AG09319 (cell line): ENCODE measurements at regions not wholly inside any gene's neighbourhood (a gene's known extent, or its start where the extent isn't known, plus 50 kb on each side); places are given as distances from the start of the nearest gene placed in this dataset.
"Not testable (repeated sequence)": the region's sequence is repeated elsewhere in the genome, so short reads cannot be mapped to it uniquely, and the experiment has no call there.

Experiments
- DNase-seq: peaks from one replicate; pipeline ENCODE4 v3.0.0-alpha.2; 2010; ENCODE audit warnings: low read depth; ENCODE audit errors: extremely low read depth
- TF ChIP-seq, protein P1 (sequence below): IDR thresholded peaks from 2 replicates; pipeline ENCODE4 v1.5.1; 2011; ENCODE audit warnings: low read depth, mild to moderate bottlenecking, inconsistent platforms, low read length, moderate library complexity

DNA sequence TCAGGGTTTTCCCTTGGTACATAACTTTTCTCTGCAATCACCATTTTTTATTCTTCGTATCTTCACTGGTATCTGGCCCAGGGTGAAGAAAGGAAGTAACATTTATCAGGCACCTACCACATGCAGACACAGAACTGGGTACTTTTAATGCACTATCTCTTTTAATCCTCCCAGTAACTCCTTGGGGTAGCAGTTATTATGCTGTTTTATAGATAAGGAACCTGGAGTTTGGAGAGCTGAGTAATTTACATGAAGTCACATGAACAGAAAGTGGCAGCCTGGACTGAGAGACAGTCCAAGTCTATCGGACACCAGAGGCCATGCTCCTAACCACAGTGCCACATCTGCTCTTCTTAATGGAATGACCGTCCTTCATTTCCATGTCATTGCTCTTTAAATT is 117.1 kb upstream of the PODXL start:
- TF ChIP-seq, protein P1, sequence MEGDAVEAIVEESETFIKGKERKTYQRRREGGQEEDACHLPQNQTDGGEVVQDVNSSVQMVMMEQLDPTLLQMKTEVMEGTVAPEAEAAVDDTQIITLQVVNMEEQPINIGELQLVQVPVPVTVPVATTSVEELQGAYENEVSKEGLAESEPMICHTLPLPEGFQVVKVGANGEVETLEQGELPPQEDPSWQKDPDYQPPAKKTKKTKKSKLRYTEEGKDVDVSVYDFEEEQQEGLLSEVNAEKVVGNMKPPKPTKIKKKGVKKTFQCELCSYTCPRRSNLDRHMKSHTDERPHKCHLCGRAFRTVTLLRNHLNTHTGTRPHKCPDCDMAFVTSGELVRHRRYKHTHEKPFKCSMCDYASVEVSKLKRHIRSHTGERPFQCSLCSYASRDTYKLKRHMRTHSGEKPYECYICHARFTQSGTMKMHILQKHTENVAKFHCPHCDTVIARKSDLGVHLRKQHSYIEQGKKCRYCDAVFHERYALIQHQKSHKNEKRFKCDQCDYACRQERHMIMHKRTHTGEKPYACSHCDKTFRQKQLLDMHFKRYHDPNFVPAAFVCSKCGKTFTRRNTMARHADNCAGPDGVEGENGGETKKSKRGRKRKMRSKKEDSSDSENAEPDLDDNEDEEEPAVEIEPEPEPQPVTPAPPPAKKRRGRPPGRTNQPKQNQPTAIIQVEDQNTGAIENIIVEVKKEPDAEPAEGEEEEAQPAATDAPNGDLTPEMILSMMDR, result no peak
- DNase-seq, result no peak

DNA sequence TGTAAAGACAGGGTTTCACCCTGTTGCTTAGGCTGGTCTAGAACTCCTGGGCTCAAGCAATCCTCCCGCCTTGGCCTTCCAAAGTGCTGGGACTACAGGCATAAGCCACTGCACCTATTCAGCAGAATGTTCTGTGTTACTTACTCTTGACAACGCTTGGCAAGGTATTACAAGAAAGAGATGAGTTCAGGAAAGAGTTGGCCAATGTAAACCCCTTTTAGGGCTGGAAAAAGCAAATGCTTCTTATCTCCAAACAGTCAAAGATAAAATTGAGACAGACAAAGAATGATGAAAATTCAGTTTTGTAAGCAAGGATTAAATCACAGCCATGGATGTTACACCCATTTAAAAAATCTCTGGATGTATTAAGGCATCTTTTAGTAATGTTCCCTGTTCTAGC is 114.0 kb upstream of the PODXL start:
- TF ChIP-seq, protein P1, result no peak
- no peak for DNase-seq

DNA sequence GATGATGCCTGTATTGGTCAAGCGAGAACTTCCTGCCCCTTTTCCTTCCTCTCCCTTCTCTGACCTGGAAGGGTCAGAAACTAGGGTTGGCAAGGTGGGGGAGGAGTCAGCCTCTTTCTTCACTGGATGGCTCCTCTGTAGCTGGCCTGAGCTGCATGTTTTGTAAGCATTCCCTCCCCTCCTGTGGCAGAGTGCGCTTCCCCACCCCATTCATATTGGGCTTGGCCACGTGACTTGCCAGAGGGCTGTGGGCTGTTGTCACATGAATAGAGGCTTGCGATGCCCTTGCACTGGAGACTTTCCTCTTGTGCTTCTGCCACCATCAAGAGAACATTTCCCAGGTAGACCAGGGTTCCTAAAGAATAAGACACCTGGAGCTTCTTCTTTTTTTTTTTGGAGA is 111.3 kb upstream of the PODXL start:
- DNase-seq, result no peak
- TF ChIP-seq, protein P1, result no peak

DNA sequence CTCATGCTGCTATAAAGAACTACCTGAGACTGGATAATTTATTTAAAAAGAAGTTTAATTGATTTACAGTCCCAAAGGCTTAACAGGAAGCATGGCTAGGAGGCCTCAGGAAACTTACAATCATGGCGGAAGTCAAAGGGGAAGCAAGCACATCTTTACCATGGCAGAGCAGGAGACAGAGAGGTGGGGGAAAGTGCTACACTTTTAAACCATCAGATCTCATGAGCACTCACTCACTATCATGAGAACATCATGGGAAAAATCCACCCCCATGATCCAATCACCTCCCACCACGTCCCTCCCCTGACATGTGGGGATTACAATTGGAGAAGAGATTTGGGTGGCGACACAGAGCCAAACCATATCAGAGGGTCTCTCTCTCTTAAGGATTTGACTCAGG is 108.6 kb upstream of the PODXL start:
- TF ChIP-seq, protein P1, result no peak
- no peak for DNase-seq

DNA sequence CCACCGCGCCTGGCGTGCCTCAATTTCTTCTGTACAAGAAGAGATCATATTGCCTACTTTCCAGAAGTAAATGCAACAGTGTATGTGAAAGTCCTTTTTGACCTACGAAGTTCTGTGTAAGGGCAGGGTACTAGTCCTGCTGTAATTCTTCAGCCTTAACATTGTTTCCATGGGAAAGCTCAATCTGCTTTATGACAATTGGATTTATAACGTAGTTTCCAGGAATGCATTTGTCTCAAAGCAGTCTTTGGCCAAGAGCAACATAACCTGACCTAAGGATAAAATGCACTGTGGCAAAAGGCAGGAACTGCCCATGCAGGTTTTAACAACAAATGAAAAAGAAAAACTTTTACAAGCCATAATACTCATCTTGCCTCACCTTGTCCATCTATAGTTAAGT is 108.1 kb upstream of the PODXL start:
- DNase-seq, result no peak

DNA sequence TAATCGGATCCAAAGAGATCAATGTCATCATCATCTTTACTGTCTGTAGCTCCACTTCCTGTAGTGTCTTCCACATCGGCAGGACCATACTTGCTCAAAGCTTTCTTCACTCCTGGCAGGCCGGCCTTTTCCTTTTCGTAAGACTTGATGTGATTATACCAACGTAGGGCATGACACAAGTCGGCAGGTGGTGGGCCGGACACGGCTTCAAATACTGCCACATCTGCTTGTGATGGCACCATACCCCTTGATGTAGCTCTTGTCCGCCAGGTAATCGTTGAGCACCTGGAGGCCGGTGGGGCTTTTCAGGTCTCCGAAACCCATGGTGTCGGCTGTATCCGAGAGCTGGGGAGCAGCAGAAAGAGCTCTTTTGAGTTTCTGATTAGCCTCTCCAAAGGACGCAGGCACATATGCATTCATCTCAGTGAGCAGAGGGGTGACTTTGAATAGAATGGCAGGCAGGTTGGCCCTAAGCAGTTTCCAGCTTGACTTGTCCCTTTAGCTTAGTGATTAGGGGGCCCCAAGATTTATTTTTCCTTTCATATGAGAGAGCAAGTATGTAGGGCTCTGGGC is 106.0 kb upstream of the PODXL start:
- DNase-seq, result not testable (repeated sequence)

More for the DNA sequence above, 108.1 kb upstream of the PODXL start:
- TF ChIP-seq, protein P1, result no peak

DNA sequence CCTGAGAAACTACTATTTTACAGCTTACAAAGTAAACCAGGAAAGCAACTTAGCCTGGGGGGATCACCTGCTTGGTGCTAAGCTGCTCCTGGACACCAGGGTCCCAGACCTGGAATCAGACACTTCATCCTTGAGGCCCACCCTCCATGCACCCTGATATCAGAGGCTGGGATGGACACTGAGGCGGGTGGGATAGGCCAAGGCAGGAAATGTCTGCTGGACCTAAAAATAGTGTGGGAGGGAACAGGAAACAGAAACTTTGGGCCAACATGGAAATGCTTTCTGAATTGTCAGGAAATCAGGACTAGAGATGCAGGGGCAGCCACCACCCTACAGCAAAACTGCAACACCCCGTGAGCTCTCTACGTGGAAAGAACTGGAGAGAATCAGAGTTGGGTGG is 101.5 kb upstream of the PODXL start:
- no peak for DNase-seq
- TF ChIP-seq, protein P1, result no peak

DNA sequence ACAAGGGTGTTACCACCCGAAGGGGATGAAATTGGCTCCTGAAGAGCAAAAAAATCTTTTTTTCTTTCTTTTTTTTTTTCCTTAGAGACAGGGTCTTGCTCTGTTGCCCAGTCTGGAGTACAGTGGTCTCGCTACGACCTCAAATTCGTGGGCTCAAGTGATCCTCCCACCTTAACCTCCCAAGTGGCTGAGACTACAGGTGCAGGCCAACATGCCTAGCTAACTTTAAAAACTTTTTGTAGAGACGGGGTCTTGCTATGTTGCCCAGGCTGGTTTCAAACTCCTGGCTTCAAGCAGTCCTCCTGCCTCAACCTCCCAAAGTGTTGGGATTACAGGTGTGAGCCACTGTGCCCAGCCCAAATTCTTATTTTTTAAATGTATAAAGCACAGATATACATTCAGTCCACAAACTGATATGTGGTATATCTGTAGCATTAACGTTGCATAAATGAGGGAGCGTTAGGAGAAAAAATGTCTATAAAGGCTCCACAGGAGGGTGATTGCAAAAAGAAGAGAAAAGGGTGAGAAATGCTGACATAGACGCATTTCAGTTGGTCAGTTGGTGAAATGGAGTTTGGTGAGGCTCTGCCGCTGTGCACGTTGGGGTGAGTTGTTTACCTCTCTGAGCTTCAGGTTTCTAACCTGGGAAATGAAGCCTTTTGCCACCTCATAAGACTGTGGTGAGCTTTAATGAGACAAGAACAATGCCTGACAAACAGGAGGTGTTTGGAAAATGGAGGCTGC is 100.7 kb upstream of the PODXL start:
- no peak for DNase-seq
- TF ChIP-seq, protein P1, result no peak
